MG63 (cell line): ENCODE measurements at regions not wholly inside any gene's neighbourhood (a gene's known extent, or its start where the extent isn't known, plus 50 kb on each side); places are given as distances from the start of the nearest gene placed in this dataset.

ENCODE experiments used
- DNase-seq: peaks from one replicate; pipeline ENCODE4 v3.0.0-alpha.2; 2020
- H3K27me3 ChIP-seq: fragments of 250-450 bp; sonication (Bioruptor Pico); 2 replicates; pipeline ENCODE4 v1.5.1; 2020; ENCODE audit warnings: mild to moderate bottlenecking, moderate library complexity
- H3K36me3 ChIP-seq: fragments of 250-450 bp; sonication (Bioruptor Pico); 2 replicates; pipeline ENCODE4 v1.5.1; 2020; ENCODE audit warnings: mild to moderate bottlenecking, moderate library complexity
- H3K4me3 ChIP-seq: fragments of 250-450 bp; sonication (Bioruptor Pico); 2 replicates; pipeline ENCODE4 v1.5.1; 2020; ENCODE audit warnings: mild to moderate bottlenecking, moderate library complexity
- H3K9me3 ChIP-seq: fragments of 250-450 bp; sonication (Bioruptor Pico); 2 replicates; pipeline ENCODE4 v1.5.1; 2020; ENCODE audit warnings: mild to moderate bottlenecking, moderate library complexity

DNA sequence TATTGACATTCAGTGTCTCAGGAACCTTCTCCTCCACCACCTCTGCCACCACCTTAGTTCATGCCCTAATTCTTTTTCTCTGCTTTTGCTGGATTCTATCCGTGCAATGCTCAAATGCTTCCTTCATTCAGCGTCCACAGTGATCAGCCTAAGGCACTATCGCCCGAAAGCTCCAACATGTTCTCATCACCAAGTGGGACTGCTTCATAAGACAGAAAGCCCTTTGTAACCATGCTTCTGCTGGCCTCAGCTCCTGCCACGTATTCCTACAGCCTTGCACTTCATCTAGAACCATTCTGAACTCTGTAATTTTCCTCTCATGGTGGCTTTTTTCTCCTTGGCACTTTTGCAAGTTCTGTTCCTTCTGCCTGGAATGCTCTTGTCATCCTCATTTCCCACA is 222.9 kb downstream of the HNMT start:
- no peaks in the 10 kb centered on the region for H3K27me3 ChIP-seq
- H3K36me3 ChIP-seq: no peaks in the 10 kb centered on the region
- no peak overlapping the region for H3K4me3 ChIP-seq

DNA sequence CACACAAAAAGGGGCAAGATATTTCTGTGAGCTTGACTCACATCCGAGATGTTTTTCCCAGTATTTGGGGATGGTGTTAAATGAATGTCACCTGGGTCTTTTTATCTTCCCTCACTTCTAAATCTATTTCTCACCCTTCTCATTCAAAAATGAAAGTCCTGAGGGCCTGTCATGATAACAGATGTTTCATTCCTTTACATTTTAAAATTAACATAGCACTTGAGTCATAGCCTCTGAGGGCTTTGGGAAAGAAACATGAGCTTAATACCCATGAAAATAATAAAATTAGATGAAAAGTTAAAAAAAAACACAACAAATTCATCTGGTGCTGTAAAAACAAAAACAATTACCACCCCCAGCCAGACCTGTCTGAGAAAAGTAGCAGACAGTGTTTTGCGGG is 226.7 kb downstream of the HNMT start:
- no peaks in the 10 kb centered on the region for H3K27me3 ChIP-seq
- H3K36me3 ChIP-seq: no peaks in the 10 kb centered on the region
- no peaks in the 10 kb centered on the region for H3K9me3 ChIP-seq
- no peak for DNase-seq
- no peak overlapping the region for H3K4me3 ChIP-seq

More for the DNA sequence above, 222.9 kb downstream of the HNMT start:
- DNase-seq: no peak
- no peaks in the 10 kb centered on the region for H3K9me3 ChIP-seq

DNA sequence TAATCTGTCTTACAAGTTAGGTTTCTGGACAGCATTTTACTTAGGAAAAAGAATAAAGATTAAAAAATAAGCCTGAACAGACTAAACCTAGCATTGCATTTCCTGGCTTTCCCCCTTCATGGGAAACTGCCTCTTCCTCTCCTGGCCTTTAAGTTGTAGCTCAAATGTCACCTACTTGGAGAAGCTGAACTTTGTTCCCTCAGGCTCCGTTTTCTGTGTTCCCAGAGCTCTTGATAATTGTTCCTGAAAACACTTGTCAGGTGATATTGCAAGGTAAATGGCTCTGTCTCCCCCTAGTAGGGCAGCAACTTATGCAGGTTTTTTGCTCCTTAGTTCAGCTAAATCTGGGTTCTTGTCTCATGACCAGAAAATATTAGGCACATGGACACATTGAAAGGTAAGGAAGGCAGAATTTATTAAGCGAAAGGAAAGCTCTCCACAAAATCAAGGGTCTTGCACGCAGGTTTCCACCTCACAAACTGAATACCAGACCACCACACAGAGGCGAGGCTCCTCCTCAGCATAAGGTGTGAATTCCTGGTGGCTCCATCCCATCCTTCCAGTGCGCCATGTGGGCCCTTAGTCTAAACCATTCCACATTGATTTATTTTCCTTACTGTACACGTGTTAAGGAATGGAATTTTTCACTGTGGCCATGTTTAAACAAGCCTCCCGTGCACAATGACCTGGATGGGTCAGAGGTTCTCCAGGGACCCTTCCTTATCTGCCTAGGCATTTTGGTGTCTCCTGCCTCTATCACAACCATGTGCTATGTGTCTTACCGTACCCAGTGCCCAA is 229.3 kb downstream of the HNMT start:
- no peaks in the 10 kb centered on the region for H3K9me3 ChIP-seq
- DNase-seq: no peak
- H3K36me3 ChIP-seq: no peaks in the 10 kb centered on the region
- no peaks in the 10 kb centered on the region for H3K27me3 ChIP-seq
- no peak overlapping the region for H3K4me3 ChIP-seq

DNA sequence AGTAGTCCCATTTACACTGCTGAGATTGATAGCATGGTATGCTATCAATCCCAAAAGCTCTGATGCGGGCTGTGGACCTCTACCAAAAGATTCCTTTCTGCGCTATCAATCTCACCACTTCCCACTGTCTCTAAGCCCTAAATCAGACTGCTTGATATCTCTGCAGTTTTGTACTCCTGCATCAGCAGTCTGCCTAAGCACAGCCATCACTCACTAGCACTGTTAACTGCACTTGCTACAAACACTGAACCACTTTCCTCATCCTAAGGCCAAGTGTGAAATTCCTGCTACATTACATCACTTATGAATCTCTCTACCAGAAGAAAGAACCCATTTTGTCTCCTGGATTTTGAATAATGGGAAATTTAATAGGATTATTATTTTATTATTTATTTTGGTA is 237.0 kb downstream of the HNMT start:
- Histone ChIP-seq H3K4me3 (no peak overlapping the region), H3K27me3 (no peaks in the 10 kb centered on the region), H3K9me3 (no peaks in the 10 kb centered on the region), H3K36me3 (no peaks in the 10 kb centered on the region)
- DNase-seq: no peak

DNA sequence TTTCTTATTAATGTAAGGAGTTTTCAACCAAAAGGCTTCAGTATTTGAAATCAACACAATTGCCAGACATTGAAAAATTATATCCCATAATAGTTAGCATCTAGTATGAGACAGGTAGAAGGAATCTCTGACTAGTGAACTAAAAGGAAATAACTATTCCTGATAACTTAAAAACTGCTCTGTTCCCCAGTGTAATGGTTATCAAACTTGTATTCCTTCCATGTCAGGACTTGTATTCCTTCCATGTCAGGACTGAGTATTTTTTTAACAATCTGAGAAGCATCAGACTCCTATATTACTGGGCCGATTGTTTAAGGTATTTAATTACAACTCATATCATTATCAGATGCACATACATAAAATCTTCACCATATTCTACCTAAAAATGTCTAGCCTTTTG is 238.5 kb downstream of the HNMT start:
- Histone ChIP-seq H3K9me3 (no peaks in the 10 kb centered on the region), H3K36me3 (no peaks in the 10 kb centered on the region), H3K27me3 (no peaks in the 10 kb centered on the region), H3K4me3 (no peak overlapping the region)
- DNase-seq: no peak

DNA sequence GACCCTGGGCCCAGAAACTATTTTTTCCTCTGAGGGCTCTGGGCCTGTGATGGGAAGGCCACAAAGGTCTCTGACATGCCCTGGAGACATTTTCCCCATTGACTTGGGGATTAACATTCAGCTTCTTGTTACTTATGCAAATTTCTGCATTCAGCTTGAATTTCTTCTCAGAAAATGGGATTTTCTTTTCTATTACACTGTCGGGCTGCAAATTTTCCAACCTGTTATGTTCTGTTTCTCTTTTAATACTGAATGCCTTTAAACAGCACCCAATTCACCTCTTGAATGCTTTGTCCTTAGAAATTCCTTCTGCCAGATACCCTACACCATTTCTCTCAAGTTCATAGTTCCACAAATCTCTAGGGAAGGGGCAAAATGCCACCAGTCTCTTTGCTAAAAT is 241.0 kb downstream of the HNMT start:
- H3K36me3 ChIP-seq: no peaks in the 10 kb centered on the region
- H3K27me3 ChIP-seq: no peaks in the 10 kb centered on the region
- no peak for DNase-seq
- H3K4me3 ChIP-seq: no peak overlapping the region
- no peaks in the 10 kb centered on the region for H3K9me3 ChIP-seq

DNA sequence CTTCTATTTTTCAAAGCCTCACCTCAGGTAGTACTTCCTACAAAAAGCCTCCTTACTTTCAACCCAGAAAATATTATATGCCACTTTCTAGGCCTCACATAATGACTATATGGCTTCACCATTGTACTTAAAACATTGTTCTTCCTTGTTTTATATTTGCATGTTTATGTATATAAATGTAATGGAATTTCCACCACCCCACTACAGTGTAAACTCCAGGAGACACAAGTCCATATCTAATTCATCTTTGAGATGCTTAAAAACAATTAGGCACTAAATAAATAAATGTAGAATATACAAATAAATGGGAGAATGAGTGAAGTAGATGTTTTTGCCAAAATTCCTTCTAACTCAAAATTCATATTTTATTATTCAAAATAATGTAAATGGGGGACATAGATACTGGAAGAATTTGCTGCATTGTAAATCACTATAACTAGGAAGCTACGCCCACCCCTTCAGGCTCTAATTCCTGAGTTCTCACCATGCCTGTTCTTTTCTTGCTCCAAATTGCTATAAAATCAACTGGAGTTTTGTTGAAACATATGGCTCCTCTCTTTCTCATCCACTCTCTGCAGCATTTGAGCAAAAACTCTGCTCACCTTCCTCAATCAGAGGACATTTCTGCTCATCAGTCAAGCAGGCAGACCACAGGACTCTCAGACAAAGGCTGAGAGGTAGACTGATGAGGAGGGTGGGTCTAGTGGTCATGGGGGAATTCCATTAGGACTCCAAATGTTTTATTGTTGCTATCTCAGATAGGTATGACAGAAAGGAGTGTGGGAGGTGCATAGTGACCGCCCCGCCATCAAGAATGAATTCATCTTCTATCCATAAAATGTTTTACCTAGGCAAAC is 243.0 kb downstream of the HNMT start:
- Histone ChIP-seq H3K27me3 (no peaks in the 10 kb centered on the region), H3K9me3 (no peaks in the 10 kb centered on the region), H3K4me3 (no peak overlapping the region), H3K36me3 (no peaks in the 10 kb centered on the region)
- no peak for DNase-seq

DNA sequence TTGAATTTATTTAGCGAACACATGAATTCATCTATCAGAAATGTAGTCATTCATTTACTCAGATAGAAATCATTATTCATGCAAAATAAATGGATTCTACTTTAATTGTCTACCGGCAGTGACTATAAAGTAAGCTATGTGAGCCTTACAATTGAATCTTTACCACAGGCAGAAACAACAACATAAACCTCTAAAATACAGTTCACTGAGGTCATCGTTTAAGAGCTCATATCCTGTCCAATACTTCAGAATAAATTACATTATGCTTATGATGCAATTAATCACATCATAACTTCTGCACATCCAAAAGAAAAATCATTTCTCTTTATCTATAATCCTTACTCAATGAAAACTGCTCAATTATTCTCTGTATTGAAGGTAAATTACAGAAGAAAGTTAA is 244.7 kb downstream of the HNMT start:
- Histone ChIP-seq H3K27me3 (no peaks in the 10 kb centered on the region), H3K36me3 (no peaks in the 10 kb centered on the region), H3K4me3 (no peak overlapping the region), H3K9me3 (no peaks in the 10 kb centered on the region)
- no peak for DNase-seq

DNA sequence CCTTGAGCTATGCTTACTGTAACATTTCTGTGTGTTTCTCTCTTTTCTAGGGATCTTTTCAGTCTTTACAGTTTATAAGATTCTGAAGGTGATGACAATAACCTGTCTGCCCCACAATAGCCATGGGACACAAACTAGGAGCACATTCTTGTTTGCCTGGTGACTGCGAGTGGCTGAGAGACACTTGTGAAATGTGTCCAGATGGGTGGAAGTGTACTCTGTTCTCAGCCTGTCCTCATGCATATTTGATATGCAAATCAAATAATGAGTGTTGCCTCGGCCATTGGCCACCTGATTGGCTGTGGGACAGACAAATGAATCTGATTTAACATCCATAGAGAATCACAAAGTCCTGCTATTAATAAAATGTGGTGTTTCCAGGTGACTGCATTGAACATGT is 246.2 kb downstream of the HNMT start:
- no peaks in the 10 kb centered on the region for H3K9me3 ChIP-seq
- no peaks in the 10 kb centered on the region for H3K27me3 ChIP-seq
- no peak overlapping the region for H3K4me3 ChIP-seq
- no peaks in the 10 kb centered on the region for H3K36me3 ChIP-seq
- no peak for DNase-seq

DNA sequence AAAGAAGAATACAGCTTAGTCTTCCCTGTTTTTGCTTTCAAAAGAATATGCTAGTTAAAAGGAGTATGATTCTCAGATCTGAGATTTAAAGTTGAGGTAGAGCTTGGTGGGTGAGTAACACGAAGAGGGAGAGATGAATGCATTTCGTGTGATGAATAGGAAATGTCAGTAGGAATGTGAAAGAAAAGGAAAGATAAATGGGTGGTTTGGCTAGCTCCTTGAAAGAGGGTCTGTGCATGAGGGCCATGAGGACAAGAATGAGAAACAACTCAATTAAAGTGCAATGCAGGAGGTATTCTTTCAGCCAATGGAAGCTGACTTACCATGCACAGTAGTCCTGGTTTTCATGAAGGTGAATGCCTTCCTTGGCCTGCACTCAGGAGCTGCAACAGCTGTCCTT is 248.2 kb downstream of the HNMT start:
- Histone ChIP-seq H3K4me3 (no peak overlapping the region), H3K36me3 (no peaks in the 10 kb centered on the region), H3K9me3 (no peaks in the 10 kb centered on the region), H3K27me3 (no peaks in the 10 kb centered on the region)
- no peak for DNase-seq

DNA sequence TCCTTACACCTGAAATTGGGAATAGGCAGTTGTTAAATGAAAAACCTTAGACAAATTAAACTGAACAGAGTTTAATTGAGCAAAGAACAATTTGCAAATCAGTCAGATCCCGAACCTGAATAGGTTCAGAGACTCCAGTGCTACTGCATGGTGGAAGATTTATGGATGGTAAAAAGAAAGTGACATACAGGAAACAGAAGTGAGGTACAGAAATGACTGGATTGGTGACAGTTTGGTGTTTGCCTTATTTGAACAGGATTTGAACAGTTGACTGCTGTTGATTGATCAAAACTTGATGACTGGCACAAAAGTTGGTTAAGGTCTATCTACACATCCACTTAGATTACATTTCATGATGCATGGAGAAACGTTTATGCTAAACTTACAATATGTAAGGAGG is 248.8 kb downstream of the HNMT start:
- Histone ChIP-seq H3K27me3 (no peaks in the 10 kb centered on the region), H3K36me3 (no peaks in the 10 kb centered on the region), H3K9me3 (no peaks in the 10 kb centered on the region), H3K4me3 (no peak overlapping the region)
- DNase-seq: no peak

DNA sequence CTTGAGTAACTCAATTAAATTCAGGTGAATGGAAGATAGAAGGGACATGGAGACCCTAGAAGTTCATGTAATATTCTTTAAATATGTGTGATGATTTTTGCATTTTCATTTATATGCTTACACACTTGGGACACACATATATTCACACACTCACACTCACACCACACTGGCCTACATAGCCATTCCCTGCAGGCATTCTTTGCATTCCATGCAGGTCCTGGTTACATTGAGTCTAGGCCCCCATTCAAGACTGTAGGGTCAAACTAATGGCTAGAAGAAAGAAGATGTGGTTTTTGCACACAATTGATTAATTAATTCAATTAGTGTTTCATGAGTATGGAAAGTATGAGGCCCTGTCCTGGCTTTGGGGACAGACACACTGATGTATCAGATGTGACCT is 249.4 kb downstream of the HNMT start:
- no peaks in the 10 kb centered on the region for H3K27me3 ChIP-seq
- no peak for DNase-seq
- no peak overlapping the region for H3K4me3 ChIP-seq
- no peaks in the 10 kb centered on the region for H3K36me3 ChIP-seq
- H3K9me3 ChIP-seq: no peaks in the 10 kb centered on the region

DNA sequence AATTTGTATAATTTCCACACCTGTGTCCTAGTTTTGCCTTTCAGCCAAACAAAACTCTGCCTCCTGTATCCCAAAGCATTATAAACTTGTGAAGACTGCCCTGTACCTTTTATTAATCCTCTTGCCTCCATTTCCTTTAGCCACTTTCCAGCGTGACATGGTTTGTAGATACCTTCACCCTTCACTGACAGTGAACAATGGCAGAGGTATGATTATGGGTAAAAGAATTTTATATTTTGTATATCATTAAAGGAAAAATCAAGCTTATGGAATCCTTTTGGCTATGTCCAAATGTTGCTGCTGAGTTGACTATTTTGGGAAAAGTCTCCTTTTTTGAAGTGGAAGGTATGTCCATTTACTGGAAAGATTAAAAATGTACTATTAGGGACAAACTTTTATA is 251.7 kb downstream of the HNMT start:
- no peak for DNase-seq
- no peaks in the 10 kb centered on the region for H3K27me3 ChIP-seq
- no peak overlapping the region for H3K4me3 ChIP-seq
- H3K36me3 ChIP-seq: no peaks in the 10 kb centered on the region
- no peaks in the 10 kb centered on the region for H3K9me3 ChIP-seq

DNA sequence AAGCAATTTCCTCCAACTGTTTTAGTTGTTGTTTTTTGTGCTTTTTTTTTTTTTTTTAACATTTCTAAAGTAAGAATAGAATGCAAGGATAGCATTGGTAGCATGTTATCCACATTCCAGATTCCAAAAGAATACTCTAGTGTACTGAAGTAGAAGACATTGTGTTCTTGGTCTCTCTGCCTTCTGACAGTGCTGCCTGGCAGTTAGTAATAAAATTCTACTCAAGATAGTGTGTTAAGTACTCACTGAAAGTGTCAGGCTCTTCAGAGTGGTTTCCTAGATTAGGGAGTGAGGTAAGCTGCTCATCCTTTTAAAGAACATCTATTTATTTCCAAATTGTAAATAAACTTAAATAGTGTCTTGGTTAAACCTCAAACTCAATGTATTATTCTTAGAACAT is 253.7 kb downstream of the HNMT start:
- no peak for DNase-seq

DNA sequence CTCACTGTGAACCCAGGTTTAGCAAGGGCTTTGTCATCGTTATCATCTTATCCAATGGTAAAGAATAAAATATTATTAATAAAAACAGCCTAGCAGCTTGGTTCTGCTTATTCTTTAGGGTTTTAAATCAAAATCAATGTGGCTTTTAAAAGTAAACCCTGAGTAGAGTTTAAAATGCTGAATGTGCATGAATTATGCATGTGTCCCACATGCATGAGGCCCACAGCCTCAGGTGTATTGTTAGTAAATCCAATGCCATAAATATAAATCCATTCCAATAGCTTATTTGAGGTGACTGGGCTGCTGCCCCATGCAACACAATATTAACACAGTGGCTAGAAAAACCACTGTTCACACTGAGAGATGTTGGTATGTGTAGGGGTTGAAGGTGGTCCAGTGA is 254.1 kb downstream of the HNMT start:
- Histone ChIP-seq H3K27me3 (no peaks in the 10 kb centered on the region), H3K4me3 (no peak overlapping the region), H3K9me3 (no peaks in the 10 kb centered on the region), H3K36me3 (no peaks in the 10 kb centered on the region)
- DNase-seq: no peak

More for the DNA sequence above, 253.7 kb downstream of the HNMT start:
- H3K4me3 ChIP-seq: no peak overlapping the region
- H3K27me3 ChIP-seq: no peaks in the 10 kb centered on the region
- no peaks in the 10 kb centered on the region for H3K9me3 ChIP-seq
- H3K36me3 ChIP-seq: no peaks in the 10 kb centered on the region

DNA sequence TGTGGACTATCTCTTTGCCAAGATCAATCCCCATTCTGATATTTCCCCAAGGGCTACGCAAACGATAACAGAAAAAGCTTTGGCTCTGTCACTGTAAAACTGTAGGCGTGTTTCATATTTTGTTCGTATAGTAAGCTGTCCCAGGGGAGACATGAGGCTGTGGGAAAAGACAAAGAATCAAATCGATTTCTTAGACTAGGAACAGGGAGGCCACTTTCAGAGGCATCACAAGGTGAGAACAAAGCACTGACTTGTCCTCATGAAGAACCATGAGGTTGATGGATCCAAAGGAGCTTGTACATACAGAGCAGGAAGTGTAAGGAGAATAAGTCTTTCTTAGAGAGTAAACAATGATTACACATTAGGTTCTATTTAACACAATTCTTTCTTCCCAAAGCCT is 255.7 kb downstream of the HNMT start:
- Histone ChIP-seq H3K4me3 (no peak overlapping the region), H3K9me3 (no peaks in the 10 kb centered on the region), H3K27me3 (no peaks in the 10 kb centered on the region), H3K36me3 (no peaks in the 10 kb centered on the region)
- DNase-seq: no peak

DNA sequence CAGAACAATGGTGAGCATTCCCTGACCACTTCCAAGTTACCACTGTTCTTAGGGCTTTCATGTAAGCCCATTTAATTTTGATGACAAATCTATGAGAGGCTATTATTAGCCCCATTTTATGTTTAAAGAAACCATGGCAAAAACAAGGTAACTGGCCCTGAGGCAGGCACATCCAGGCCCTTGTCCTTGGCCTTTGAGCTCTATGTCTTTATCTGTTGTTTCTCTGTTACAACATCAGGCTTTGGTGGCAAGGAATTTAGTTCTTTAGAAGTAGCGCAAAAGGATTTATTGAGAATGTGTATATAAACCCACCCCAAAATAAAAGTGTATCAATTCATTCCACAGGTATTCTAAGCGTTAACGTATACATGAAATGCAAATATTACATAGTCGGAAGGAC is 257.1 kb downstream of the HNMT start:
- H3K9me3 ChIP-seq: no peaks in the 10 kb centered on the region; the same call in 1 of the 2 replicates
- no peaks in the 10 kb centered on the region for H3K36me3 ChIP-seq
- H3K4me3 ChIP-seq: no peak overlapping the region
- no peak for DNase-seq
- no peaks in the 10 kb centered on the region for H3K27me3 ChIP-seq

DNA sequence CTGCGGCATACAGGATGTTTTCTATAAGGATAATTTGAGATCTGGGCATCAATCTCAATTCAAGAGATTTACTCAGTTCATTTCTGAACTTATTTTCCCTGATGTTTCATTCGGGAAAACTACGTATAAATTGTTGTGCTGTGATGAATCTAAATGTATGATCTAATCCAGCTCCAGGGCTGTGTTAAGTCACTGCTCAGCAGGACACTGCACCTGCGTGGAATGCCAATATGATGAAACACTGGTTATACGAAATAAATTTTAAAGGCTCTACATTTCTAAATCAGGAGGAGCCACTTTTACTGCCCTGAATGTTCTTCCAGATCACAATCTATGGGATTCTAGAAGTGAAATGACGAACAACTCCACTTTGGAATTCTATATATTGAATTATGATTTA is 259.0 kb downstream of the HNMT start:
- no peaks in the 10 kb centered on the region; the same call in 1 of the 2 replicates for H3K9me3 ChIP-seq
- H3K4me3 ChIP-seq: no peak overlapping the region
- H3K36me3 ChIP-seq: no peaks in the 10 kb centered on the region
- H3K27me3 ChIP-seq: no peaks in the 10 kb centered on the region
- DNase-seq: peak; percentile 15
